AG09319 (cell line): ENCODE measurements at regions not wholly inside any gene's neighbourhood (a gene's known extent, or its start where the extent isn't known, plus 50 kb on each side); places are given as distances from the start of the nearest gene placed in this dataset.

Experiments
- DNase-seq: peaks from one replicate; pipeline ENCODE4 v3.0.0-alpha.2; 2010; ENCODE audit warnings: low read depth; ENCODE audit errors: extremely low read depth
- CTCF ChIP-seq: IDR thresholded peaks from 2 replicates; pipeline ENCODE4 v1.5.1; 2011; ENCODE audit warnings: low read depth, mild to moderate bottlenecking, inconsistent platforms, low read length, moderate library complexity

- TF ChIP-seq CTCF: no peak
- no peak for DNase-seq
Measured at GRCh38 chr14:44436458-44436857, 70.6 kb downstream of the FSCB start.

DNA sequence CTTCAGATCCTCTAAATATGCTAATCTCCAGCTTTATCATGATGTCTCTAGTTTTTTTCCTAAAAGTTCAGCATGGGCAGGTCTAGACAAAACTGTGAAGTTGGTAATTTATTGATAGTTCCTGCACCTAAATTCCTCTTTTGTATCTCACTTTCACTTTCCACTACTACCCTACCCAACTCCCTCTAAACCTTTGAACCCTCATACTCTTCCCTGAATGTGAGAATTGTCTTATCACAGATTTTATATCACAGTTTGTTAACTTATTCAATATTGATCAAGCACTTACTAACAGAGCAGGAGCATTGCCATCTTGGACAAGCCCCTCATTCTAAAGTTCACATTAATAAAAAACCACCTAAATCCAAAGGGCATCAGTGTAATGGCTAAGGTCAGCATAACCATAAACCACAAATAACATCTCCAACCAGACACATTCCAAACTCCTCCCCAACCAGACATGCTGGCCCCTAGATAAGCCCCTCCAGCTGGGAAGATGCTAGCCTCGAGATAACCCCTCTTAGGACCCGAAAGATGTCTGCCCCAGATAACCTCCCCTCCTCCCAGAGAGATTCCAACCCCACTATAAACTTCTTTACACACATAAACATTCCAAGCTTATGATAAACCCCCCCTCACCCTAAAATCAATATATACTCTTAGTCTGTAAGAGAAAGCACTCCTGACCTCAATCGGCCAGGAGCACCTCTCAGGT lies 78.7 kb downstream of the FSCB start:
- TF ChIP-seq CTCF: no peak
- no peak for DNase-seq

GRCh38 chr14:44422699-44423098 lies 84.4 kb downstream of the FSCB start:
- TF ChIP-seq CTCF: no peak
- DNase-seq: no peak

DNA sequence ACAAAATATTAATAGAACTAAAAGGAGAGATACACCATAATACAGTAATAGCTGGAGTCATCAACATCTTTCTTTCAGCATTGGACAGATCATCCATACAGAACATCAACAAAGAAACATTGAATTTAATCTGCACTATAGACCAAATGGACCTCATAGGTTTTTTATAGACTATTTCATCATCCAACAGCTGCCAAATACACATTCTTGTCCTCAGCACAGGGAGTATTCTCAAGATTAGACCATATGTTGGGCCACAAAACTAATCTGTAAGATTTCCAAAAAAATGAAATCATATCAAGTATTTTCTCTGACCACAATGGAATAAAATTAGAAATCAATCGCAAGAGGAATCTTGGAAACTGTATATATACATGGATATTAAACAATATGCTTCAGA lies 86.9 kb downstream of the FSCB start:
- no peak for DNase-seq
- no peak for TF ChIP-seq CTCF

DNA sequence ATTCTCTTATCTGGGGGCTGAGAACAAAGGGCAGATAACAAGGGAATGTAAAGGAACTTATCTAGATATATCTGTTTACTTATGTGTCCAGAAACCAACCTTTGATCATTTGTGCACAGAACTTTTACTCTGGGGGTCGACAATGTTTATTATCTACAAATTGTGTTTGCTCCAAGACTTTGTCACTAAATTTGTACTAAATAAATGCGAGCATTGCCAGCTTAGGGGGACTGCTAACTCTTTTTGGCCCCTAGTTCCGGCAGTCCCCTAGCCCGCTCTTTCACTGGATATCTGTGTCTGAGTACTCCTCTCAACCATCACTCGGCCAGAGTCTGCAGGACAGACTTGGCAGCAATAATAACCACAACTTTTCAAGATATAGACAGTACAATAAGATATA lies 88.2 kb downstream of the FSCB start:
- TF ChIP-seq CTCF: no peak
- DNase-seq: no peak

DNA sequence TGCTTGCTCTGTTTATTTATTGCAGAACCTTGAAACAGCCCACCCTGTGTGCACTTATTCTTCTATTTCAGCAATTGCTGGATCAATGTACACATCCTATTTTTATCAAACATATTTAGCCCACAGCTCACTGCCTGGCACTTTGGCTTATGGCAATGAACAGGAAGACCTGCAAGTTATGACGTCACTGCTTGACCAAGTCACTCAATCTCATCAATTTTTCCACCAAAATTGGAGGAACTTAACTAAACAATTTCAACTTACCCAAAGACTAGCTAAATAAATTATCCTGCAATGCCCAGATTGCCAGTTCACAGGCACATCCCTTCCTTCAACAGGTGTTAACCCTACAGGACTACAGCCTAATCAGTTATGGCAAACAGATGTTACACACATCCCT lies 89.3 kb downstream of the FSCB start:
- no peak for DNase-seq
- no peak for TF ChIP-seq CTCF

DNA sequence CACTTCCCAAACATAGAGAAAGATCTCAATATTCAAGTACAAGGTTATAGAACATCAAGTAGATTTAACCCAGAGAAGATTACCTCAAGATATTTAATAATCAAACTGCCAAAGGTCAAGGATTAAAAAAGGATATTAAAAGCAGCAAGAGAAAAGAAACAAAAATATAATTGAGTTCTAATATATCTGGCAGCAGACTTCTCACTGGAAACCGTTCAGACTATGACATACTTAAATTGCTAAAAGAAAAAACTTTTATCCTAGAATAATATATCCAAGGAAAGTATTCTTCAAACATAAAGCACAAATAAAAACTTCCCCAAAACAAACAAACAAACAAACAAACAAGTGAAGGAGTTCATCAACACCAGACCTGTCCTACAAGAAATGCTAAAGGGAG lies 92.4 kb downstream of the FSCB start:
- no peak for DNase-seq
- TF ChIP-seq CTCF: no peak
